ENCODE measurements at regions not wholly inside any gene's neighbourhood (a gene's known extent, or its start where the extent isn't known, plus 50 kb on each side); places are given as distances from the start of the nearest gene placed in this dataset.

GRCh38 chr5:125032286-125032685 lies 285.8 kb upstream of the ZNF608 start:
- Histone ChIP-seq H3K9ac (ENCODE audit: insufficient read depth, low read depth, low read length) (no peak overlapping the region), H3K9me3 (ENCODE audit: low read length) (no peaks in the 10 kb centered on the region), H4K20me1 (ENCODE audit: insufficient read depth, low read length) (no peaks in the 10 kb centered on the region), H3K36me3 (replicated peaks in 1 of 2; ENCODE audit: control insufficient read depth in 1 of 2, insufficient read depth in 2 of 2, low read length in 2 of 2) (no peaks in the 10 kb centered on the region), H2AFZ (ENCODE audit: low read length) (no peak overlapping the region), H3K4me2 (ENCODE audit: low read depth, low read length) (no peak overlapping the region), H3K27ac (ENCODE audit: extremely low read length, insufficient read depth, low read length) (no peak overlapping the region), H3K4me3 (replicated peaks in 1 of 3; ENCODE audit: insufficient read depth in 1 of 3, low read depth in 2 of 3, low read length in 3 of 3) (no peak overlapping the region), H3K27me3 (ENCODE audit: control insufficient read depth in 1 of 2, insufficient read depth in 2 of 2, low read length in 2 of 2) (no peaks in the 10 kb centered on the region), H3K79me2 (ENCODE audit: insufficient read depth, low read length) (no peaks in the 10 kb centered on the region), H3K4me1 (ENCODE audit: insufficient read depth, low read length) (no peaks in the 10 kb centered on the region)
- intact Hi-C loops (cut with micrococcal nuclease; ENCODE audit: unreplicated experiment): no loop called here
- ATAC-seq (no peak), DNase-seq (ENCODE audit: low spot score) (no peak), FAIRE-seq (no peak)
- BruUV-seq (replicated peaks): no TSS peak
- ChIA-PET POLR2A (no interaction called here), CTCF (ENCODE audit: low intra/inter-chr PET ratio, low total read pairs) (no interaction called here)
- 55% methylated on average over 3 of the region's 3 CpGs for WGBS (ENCODE audit: low lambda C conversion rate)
- TF ChIP-seq ZNF770 (CRISPR knock-in tag; IDR thresholded peaks at IDR 0.05) (no peak), SIN3B (IDR thresholded peaks at IDR 0.05; ENCODE audit: low read length) (no peak), YEATS2 (CRISPR knock-in tag; IDR thresholded peaks at IDR 0.05; ENCODE audit: borderline replicate concordance) (no peak), KDM5A (IDR thresholded peaks at IDR 0.05; ENCODE audit: borderline replicate concordance, low read length) (no peak), HOXA5 (CRISPR knock-in tag; IDR thresholded peaks at IDR 0.05) (no peak), SNAPC2 (CRISPR knock-in tag; IDR thresholded peaks at IDR 0.05) (no peak), TBL1XR1 (IDR thresholded peaks at IDR 0.05; ENCODE audit: borderline replicate concordance, low read length, partially characterized antibody) (no peak), ZNF18 (CRISPR knock-in tag; IDR thresholded peaks at IDR 0.05; ENCODE audit: insufficient replicate concordance) (no peak)
- in situ Hi-C loops (cut with HindIII; ENCODE audit: extremely low pct_ligation_motif_present, low pct_unique_long_range_greater_than_20kb): no loop called here

All from HepG2 (cell line).